ENCODE measurements at regions not wholly inside any gene's neighbourhood (a gene's known extent, or its start where the extent isn't known, plus 50 kb on each side); places are given as distances from the start of the nearest gene placed in this dataset.

GRCh38 chr2:173590276-173590861 is 235.7 kb downstream of the CDCA7 start:
- DNase-seq (ENCODE audit: low read depth): no peak

- no peak for DNase-seq (ENCODE audit: low read depth)
These were observed 238.4 kb downstream of the CDCA7 start for GRCh38 chr2:173593109-173593508.

- DNase-seq (ENCODE audit: low read depth): no peak
These were observed 241.6 kb downstream of the CDCA7 start for GRCh38 chr2:173596244-173596643.

- DNase-seq (ENCODE audit: low read depth): no peak
These were observed 243.9 kb downstream of the CDCA7 start for GRCh38 chr2:173598525-173598924.

GRCh38 chr2:173599821-173600359 is 245.2 kb downstream of the CDCA7 start:
- DNase-seq (ENCODE audit: low read depth): no peak

GRCh38 chr2:173602153-173602795 is 247.6 kb downstream of the CDCA7 start:
- no peak for DNase-seq (ENCODE audit: low read depth)

- DNase-seq (ENCODE audit: low read depth): no peak
These were observed 251.3 kb downstream of the CDCA7 start for GRCh38 chr2:173605994-173606393.

GRCh38 chr2:173606619-173607248 is 252.1 kb downstream of the CDCA7 start:
- DNase-seq (ENCODE audit: low read depth): no peak

GRCh38 chr2:173607606-173608311 is 253.1 kb downstream of the CDCA7 start:
- no peak for DNase-seq (ENCODE audit: low read depth)

GRCh38 chr2:173611121-173611520 is 256.4 kb downstream of the CDCA7 start:
- no peak for DNase-seq (ENCODE audit: low read depth)

GRCh38 chr2:173612354-173612753 is 257.7 kb downstream of the CDCA7 start:
- DNase-seq (ENCODE audit: low read depth): no peak

GRCh38 chr2:173613386-173613785 is 258.7 kb downstream of the CDCA7 start:
- no peak for DNase-seq (ENCODE audit: low read depth)

- no peak for DNase-seq (ENCODE audit: low read depth)
These were observed 259.7 kb downstream of the CDCA7 start for GRCh38 chr2:173614265-173614930.

GRCh38 chr2:173623438-173624319 is 269.0 kb downstream of the CDCA7 start:
- DNase-seq (ENCODE audit: low read depth): no peak

- DNase-seq (ENCODE audit: low read depth): no peak
These were observed 270.6 kb downstream of the CDCA7 start for GRCh38 chr2:173625315-173625714.

- no peak for DNase-seq (ENCODE audit: low read depth)
These were observed 274.4 kb downstream of the CDCA7 start for GRCh38 chr2:173629076-173629475.

- no peak for DNase-seq (ENCODE audit: low read depth)
These were observed 275.9 kb downstream of the CDCA7 start for GRCh38 chr2:173630425-173631126.

- no peak for DNase-seq (ENCODE audit: low read depth)
These were observed 276.4 kb downstream of the CDCA7 start for GRCh38 chr2:173631127-173631460.

- no peak for DNase-seq (ENCODE audit: low read depth)
These were observed 289.5 kb downstream of the CDCA7 start for GRCh38 chr2:173644146-173644545.

- DNase-seq (ENCODE audit: low read depth): no peak
These were observed 293.1 kb downstream of the CDCA7 start for GRCh38 chr2:173647681-173648311.

Data from stimulated activated CD4-positive, alpha-beta T cell treated with anti-CD3 and anti-CD28 coated beads, Interleukin-2, amount 100 ng/mL, for 4 hours (primary cell).